ENCODE measurements at regions not wholly inside any gene's neighbourhood (a gene's known extent, or its start where the extent isn't known, plus 50 kb on each side); places are given as distances from the start of the nearest gene placed in this dataset.

DNA sequence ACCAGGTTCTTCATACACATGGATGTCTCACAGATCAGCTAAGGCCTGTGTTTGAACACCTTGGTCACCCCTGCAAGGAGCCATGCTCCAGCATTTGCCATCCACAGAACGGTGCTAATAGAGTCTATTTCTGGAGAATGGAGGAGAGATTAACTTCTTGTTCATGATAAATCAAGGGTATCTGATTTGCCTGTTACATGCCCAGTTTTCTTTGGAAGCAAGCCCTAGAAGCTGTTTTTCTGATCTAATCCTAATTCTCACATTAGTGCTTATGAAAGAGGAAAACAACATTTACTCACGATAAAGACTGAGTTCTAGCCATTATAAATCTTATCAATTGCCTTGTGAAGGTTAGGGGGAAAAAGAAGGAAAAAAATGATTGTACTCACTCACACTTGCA, 119.6 kb upstream of the DTNA start:
- TF ChIP-seq, protein P1, sequence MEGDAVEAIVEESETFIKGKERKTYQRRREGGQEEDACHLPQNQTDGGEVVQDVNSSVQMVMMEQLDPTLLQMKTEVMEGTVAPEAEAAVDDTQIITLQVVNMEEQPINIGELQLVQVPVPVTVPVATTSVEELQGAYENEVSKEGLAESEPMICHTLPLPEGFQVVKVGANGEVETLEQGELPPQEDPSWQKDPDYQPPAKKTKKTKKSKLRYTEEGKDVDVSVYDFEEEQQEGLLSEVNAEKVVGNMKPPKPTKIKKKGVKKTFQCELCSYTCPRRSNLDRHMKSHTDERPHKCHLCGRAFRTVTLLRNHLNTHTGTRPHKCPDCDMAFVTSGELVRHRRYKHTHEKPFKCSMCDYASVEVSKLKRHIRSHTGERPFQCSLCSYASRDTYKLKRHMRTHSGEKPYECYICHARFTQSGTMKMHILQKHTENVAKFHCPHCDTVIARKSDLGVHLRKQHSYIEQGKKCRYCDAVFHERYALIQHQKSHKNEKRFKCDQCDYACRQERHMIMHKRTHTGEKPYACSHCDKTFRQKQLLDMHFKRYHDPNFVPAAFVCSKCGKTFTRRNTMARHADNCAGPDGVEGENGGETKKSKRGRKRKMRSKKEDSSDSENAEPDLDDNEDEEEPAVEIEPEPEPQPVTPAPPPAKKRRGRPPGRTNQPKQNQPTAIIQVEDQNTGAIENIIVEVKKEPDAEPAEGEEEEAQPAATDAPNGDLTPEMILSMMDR (tag by site-specific recombination; IDR thresholded peaks at IDR 0.05) = no peak
- no peak for TF ChIP-seq ZNF24 (tag by site-specific recombination; IDR thresholded peaks at IDR 0.05)
- no peak for TF ChIP-seq ZBTB8A (tag by site-specific recombination; IDR thresholded peaks at IDR 0.05)
- no peak for TF ChIP-seq BCL11A (tag by site-specific recombination; IDR thresholded peaks at IDR 0.05; ENCODE audit: low read depth)
- TF ChIP-seq ZNF350 (tag by site-specific recombination; IDR thresholded peaks at IDR 0.05) = no peak
- no peak for TF ChIP-seq ZNF311 (tag by site-specific recombination; IDR thresholded peaks at IDR 0.05; ENCODE audit: borderline replicate concordance)
- TF ChIP-seq, protein P2, sequence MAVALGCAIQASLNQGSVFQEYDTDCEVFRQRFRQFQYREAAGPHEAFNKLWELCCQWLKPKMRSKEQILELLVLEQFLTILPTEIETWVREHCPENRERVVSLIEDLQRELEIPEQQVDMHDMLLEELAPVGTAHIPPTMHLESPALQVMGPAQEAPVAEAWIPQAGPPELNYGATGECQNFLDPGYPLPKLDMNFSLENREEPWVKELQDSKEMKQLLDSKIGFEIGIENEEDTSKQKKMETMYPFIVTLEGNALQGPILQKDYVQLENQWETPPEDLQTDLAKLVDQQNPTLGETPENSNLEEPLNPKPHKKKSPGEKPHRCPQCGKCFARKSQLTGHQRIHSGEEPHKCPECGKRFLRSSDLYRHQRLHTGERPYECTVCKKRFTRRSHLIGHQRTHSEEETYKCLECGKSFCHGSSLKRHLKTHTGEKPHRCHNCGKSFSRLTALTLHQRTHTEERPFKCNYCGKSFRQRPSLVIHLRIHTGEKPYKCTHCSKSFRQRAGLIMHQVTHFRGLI (tag by site-specific recombination; IDR thresholded peaks at IDR 0.05) = no peak
- no peak for TF ChIP-seq YY1 (tag by site-specific recombination; IDR thresholded peaks at IDR 0.05)

Measured in HEK293 (cell line).